Spleen (tissue), 11 donors: ENCODE measurements at regions not wholly inside any gene's neighbourhood (a gene's known extent, or its start where the extent isn't known, plus 50 kb on each side); places are given as distances from the start of the nearest gene placed in this dataset.

Experiments used
- DNase-seq: peaks from one replicate; pipeline ENCODE4 v3.0.0-alpha.2; 2020
- H3K27ac ChIP-seq, 8 donors: fragments of 200-600 bp; sonication (generic) in 7 of 8; 1 replicate in 4 of 8; 2 replicates in 4 of 8; pipeline versions ENCODE4 v1.5.0 to v1.8.0; 2016 to 2021; ENCODE audit warnings: inconsistent platforms in 4 of 8, mild to moderate bottlenecking in 4 of 8, moderate library complexity in 1 of 8
- H3K27me3 ChIP-seq, 7 donors: fragments of 200-600 bp; sonication (generic) in 6 of 7; replicated peaks in 1 of 7; 1 replicate in 4 of 7; 2 replicates in 3 of 7; pipeline versions ENCODE4 v1.5.0 to v1.8.0; 2016 to 2021; ENCODE audit warnings: inconsistent platforms in 3 of 7, mild to moderate bottlenecking in 1 of 7
- H3K36me3 ChIP-seq, 6 donors: fragments of 200-600 bp; sonication (generic) in 5 of 6; 1 replicate in 4 of 6; 2 replicates in 2 of 6; pipeline versions ENCODE4 v1.5.0 to v1.8.0; 2016 to 2021; ENCODE audit warnings: inconsistent platforms in 2 of 6
- H3K4me1 ChIP-seq, 6 donors: fragments of 200-600 bp; sonication (generic) in 5 of 6; 1 replicate in 3 of 6; 2 replicates in 3 of 6; pipeline versions ENCODE4 v1.5.0 to v1.8.0; 2016 to 2021; ENCODE audit warnings: inconsistent platforms in 3 of 6
- H3K4me3 ChIP-seq, 8 donors: fragments of 200-600 bp; sonication (generic) in 7 of 8; 1 replicate in 4 of 8; 2 replicates in 4 of 8; pipeline versions ENCODE4 v1.5.0 to v1.8.0; 2016 to 2021; ENCODE audit warnings: inconsistent platforms in 4 of 8, mild to moderate bottlenecking in 4 of 8, moderate library complexity in 2 of 8
- H3K9me3 ChIP-seq, 8 donors: fragments of 200-600 bp; sonication (generic) in 7 of 8; 1 replicate in 4 of 8; 2 replicates in 4 of 8; pipeline versions ENCODE4 v1.5.0 to v1.8.0; 2016 to 2021; ENCODE audit warnings: inconsistent platforms in 4 of 8
- CTCF ChIP-seq, 11 experiments: fragments of 200-600 bp in 7 of 11; fragments of 450-650 bp in 4 of 11; sonication (generic) in 4 of 11; IDR thresholded peaks in 8 of 11; conservative IDR thresholded peaks in 3 of 11; 1 replicate in 7 of 11; 2 replicates in 4 of 11; pipeline versions ENCODE4 v1.4.0 to v1.8.0; 2016 to 2021; ENCODE audit warnings: antibody characterized with exemption in 11 of 11, inconsistent platforms in 4 of 11, mild to moderate bottlenecking in 1 of 11
- POLR2A ChIP-seq, 3 donors: fragments of 450-650 bp; IDR thresholded peaks; one replicate each; pipeline ENCODE4 v1.5.1; 2017; ENCODE audit warnings: antibody characterized with exemption in 3 of 3, mild to moderate bottlenecking in 1 of 3
- POLR2AphosphoS5 ChIP-seq, 3 donors: sonication (generic); formaldehyde crosslinking; IDR thresholded peaks; one replicate each; pipeline ENCODE4 v1.5.1; 2017; ENCODE audit warnings: antibody characterized with exemption in 3 of 3
- WGBS, 5 donors: extraction: QIAGEN DNeasy Blood & Tissue Kit in 3 of 5; methylation state at CpG; one replicate each; pipeline versions ENCODE4 v1.1.5 to v1.1.7; 2013 to 2018; 5-methylcytosine and 5-hydroxymethylcytosine counted together
- intact Hi-C: fragments of 100-400 bp; cut with DNase I; formaldehyde crosslinking; loops from one replicate; pipeline ENCODE4 v1.15.0; 2023; ENCODE audit warnings: low total_unique reads
- donor health status: healthy with polysubstance abuse.
- donor health status: DM: no; HTN: no; CAD: no; lungs with moderate emphysema.
- donor health status: DM: no; HTN: no; CAD: no.
- donor health status: Bipolar disorder and iron deficiency.
- donor health status: healthy.
- donor health status: DM: no; HTN: no; CAD: no.
- donor health status: DM: yes; HTN: yes; CAD: no.

GRCh38 chr4:83832110-83832825 lies 296.4 kb downstream of the GPAT3 start:
- TF ChIP-seq POLR2AphosphoS5 (IDR thresholded peaks at IDR 0.05) (no peak), POLR2A (IDR thresholded peaks at IDR 0.05) (no peak), CTCF (IDR thresholded peaks at IDR 0.05 in 8 of 11, conservative IDR thresholded peaks at IDR 0.05 in 3 of 11) (no peak)
- Histone ChIP-seq H3K36me3 (no peaks in the 10 kb centered on the region), H3K27me3 (no peaks in the 10 kb centered on the region), H3K27ac (no peak overlapping the region), H3K4me3 (no peak overlapping the region), H3K9me3 (no peaks in the 10 kb centered on the region), H3K4me1 (no peaks in the 10 kb centered on the region)
- 67 to 86% (median 78%) methylated on average over 4 of the region's 4 CpGs for WGBS, 5 donors
- intact Hi-C loops = no loop called here
- DNase-seq = no peak

- DNase-seq = no peak
- Histone ChIP-seq H3K27me3 (no peaks in the 10 kb centered on the region), H3K4me3 (no peak overlapping the region), H3K27ac (no peak overlapping the region), H3K4me1 (no peaks in the 10 kb centered on the region), H3K36me3 (no peaks in the 10 kb centered on the region), H3K9me3 (no peaks in the 10 kb centered on the region)
- intact Hi-C loops = no loop called here
- no peak for TF ChIP-seq POLR2A (IDR thresholded peaks at IDR 0.05)
- TF ChIP-seq POLR2AphosphoS5 (IDR thresholded peaks at IDR 0.05) = no peak
- TF ChIP-seq CTCF (IDR thresholded peaks at IDR 0.05 in 8 of 11, conservative IDR thresholded peaks at IDR 0.05 in 3 of 11) = no peak
These were observed 295.7 kb downstream of the GPAT3 start for GRCh38 chr4:83831588-83831987.

GRCh38 chr4:83830138-83830888 lies 294.4 kb downstream of the GPAT3 start:
- intact Hi-C loops = no loop called here
- no peaks in the 10 kb centered on the region for H3K36me3 ChIP-seq
- 47 to 52% (median 49%) methylated on average over 5 of the region's 5 CpGs for WGBS, 5 donors
- H3K4me3 ChIP-seq = no peak overlapping the region
- H3K27me3 ChIP-seq = no peaks in the 10 kb centered on the region
- no peak overlapping the region for H3K27ac ChIP-seq
- H3K4me1 ChIP-seq = no peaks in the 10 kb centered on the region
- H3K9me3 ChIP-seq = peaks cover 0 to 7% (median 0%) of the 10 kb centered on the region in 8 donors
- DNase-seq = no peak
- TF ChIP-seq POLR2A (IDR thresholded peaks at IDR 0.05) (no peak), CTCF (IDR thresholded peaks at IDR 0.05 in 8 of 11, conservative IDR thresholded peaks at IDR 0.05 in 3 of 11) (no peak), POLR2AphosphoS5 (IDR thresholded peaks at IDR 0.05) (no peak)

GRCh38 chr4:83828601-83829000 lies 292.7 kb downstream of the GPAT3 start:
- Histone ChIP-seq H3K36me3 (no peaks in the 10 kb centered on the region), H3K4me3 (no peak overlapping the region), H3K27ac (no peak overlapping the region), H3K27me3 (no peaks in the 10 kb centered on the region), H3K9me3 (peaks cover 0 to 10% (median 0%) of the 10 kb centered on the region in 8 donors), H3K4me1 (no peaks in the 10 kb centered on the region)
- WGBS, 5 donors = 57 to 73% (median 65%) methylated on average over 2 of the region's 2 CpGs
- no peak for DNase-seq
- TF ChIP-seq POLR2AphosphoS5 (IDR thresholded peaks at IDR 0.05) = no peak
- TF ChIP-seq POLR2A (IDR thresholded peaks at IDR 0.05) = no peak
- TF ChIP-seq CTCF (IDR thresholded peaks at IDR 0.05 in 8 of 11, conservative IDR thresholded peaks at IDR 0.05 in 3 of 11) = no peak
- intact Hi-C loops = no loop called here
